NCI-H1105 (cell line): ENCODE measurements at regions not wholly inside any gene's neighbourhood (a gene's known extent, or its start where the extent isn't known, plus 50 kb on each side); places are given as distances from the start of the nearest gene placed in this dataset.
A peak's percentile ranks its signal among the peaks of the same experiment; 100 is the strongest.
"Not testable (repeated sequence)": the region's sequence is repeated elsewhere in the genome, so short reads cannot be mapped to it uniquely, and the experiment has no call there.

Experiments
- DNase-seq: peaks from one replicate; lab custom pipeline; 2025; lab: John Stamatoyannopoulos, UW

DNA sequence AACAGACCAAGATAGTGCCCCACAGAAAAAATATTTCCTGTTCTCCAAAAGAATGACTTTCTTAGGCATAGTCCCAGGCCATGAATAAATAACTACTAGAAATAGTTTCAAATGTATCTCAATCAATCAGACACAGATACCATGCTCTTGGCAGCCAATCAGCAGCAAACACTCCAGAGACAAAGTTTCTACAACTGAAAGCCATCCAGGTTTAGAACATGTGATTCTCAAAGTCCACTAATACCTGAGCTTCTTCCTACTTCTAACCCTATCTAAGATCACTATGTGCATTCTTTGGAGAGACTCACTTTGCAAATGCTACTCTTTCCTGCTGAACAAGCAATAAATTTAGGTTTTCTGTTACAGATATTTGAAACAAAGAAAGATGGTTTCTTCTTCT, 425.8 kb upstream of the GRIN3A start:
- DNase-seq = no peak

DNA sequence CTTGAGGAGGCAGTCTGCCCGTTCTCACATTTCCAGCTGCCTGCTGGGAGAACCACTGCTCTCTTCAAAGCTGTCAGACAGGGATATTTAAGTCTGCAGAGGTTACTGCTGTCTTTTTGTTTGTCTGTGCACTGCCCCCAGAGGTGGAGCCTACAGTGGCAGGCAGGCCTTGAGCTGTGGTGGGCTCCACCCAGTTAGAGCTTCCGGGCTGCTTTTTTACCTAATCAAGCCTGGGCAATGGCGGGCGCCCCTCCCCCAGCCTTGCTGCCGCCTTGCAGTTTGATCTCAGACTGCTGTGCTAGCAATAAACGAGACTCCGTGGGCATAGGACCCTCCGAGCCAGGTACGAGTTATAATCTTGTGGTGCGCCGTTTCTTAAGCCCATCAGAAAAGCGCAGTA, 414.6 kb upstream of the GRIN3A start:
- DNase-seq = not testable (repeated sequence)

DNA sequence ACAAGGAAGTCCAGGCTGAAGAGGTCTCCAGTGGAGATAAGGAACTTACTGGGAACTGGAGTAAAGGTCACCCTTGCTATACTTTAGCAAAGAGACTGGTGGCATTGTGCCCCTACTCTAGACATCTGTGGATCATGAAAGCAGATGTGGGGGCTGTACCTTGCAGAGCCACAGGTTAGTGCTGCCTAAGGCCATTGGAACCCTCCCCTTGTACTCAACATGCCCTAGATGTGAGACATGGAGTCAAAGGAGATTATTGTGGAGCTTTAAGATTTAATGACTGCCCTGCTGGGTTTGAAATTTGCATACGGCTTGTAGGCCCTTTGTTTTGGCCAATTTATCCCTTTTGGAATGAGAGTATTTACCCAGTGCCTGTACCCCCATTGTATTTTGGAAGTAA, 397.3 kb upstream of the GRIN3A start:
- DNase-seq = no peak

DNA sequence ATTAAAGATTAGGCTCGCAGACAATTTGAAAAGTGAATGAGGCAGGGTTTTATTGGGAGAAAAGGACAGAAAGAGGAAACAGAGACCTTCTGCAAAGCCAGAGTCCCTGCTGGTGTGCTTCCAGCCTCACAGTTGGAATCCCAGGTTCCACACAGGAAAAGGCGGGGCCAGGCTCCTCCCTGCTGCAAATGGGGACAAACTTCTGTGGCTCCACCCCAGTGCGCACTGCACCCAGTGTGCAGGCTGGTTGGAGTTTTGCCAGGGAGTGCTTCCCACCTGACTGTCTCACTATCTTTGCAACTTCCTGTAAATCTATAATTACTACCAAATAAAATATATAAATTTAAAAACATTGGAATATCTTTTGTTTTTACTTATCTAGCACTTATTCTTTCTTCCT, 386.0 kb upstream of the GRIN3A start:
- DNase-seq = no peak

DNA sequence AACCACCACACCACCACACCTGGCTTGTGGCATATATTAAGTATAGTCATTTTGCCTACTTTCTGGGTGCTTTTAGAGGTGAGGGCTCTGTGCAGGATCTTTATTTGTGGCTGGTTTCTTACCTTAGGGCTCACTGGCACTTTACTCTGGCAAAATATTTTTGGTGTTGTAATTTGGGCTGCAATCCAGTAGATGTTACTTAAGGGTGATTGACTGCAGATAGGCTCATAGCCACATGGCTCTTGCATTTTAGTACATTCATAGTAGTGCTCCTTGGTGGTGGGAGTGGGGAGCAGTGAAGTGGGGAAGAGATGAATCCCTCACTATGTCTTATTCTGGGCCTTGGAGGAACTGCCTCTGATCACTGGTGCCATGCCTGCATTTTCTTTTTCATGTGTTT, 376.1 kb upstream of the GRIN3A start:
- no peak for DNase-seq

DNA sequence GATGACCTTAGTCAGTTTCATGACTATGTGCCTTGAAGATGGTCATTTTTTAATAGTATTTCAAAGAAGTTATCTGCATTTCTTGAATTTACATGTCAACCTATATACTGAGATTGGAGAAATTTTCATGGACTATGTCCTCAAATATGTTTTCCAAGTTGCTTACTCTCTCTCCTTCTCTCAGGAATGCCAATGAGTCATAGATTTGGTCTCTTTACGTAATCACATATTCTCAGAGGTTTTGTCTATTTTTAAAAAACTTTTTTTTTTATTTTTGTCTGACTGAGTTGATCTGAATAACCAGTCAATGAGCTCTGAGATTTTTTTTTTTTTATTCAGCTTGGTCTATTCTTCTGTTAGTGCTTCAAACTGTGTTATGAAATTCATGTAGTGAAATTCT, 374.7 kb upstream of the GRIN3A start:
- no peak for DNase-seq

DNA sequence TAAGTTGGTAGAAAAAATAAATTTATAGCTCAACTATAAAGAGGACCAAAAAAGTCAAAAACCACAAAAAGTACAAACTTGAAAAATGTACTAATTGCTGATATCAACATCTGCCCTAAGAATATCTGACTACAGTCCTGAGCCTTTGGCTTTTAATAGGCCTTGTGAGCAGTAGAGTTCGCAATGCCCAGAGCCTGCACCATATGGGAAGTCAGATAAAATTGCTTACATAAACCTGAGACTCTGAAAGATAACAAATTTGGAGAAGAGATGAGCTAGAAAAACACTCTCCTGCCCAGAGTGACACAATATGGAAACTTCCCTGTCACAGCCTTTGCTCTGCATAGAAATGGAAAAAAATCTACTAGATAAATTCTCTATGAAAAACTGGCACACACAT, 368.0 kb upstream of the GRIN3A start:
- no peak for DNase-seq

DNA sequence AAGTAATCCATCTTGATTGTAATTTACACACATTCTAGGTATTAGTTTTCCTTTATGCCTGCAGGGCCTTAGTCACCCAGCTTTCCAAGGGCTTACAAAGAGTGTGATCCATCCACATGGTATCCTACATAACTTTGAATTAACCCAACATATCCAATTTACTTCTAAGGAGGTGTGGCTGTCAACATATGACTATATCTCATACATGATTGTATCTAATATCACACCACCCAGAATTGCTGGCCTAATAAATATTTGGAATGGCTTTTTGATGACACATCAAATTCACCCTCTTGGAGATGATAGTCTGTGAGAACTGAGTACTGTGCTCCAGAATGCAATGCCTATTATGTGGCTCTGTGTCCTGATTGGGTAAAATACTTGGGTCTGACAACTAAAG, 363.3 kb upstream of the GRIN3A start:
- DNase-seq = no peak

DNA sequence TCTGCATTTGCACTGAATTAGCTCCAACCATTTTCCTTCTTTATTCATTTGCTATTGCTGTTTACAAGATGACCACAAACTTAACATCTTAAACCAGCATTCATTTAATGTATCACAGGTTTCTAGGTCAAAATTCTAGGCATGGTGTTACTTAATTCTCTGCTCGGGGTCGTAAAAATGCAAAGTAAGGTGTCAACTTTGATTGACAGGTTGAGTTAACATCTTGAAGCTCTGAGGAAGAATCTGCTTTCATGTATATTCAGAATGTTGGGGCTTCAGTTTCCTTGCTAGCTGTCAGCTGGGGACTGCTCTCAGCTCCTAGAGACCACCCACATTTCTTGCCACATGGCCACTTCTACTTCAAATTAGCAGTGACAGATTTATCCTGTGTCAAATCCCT, 348.7 kb upstream of the GRIN3A start:
- DNase-seq = no peak

DNA sequence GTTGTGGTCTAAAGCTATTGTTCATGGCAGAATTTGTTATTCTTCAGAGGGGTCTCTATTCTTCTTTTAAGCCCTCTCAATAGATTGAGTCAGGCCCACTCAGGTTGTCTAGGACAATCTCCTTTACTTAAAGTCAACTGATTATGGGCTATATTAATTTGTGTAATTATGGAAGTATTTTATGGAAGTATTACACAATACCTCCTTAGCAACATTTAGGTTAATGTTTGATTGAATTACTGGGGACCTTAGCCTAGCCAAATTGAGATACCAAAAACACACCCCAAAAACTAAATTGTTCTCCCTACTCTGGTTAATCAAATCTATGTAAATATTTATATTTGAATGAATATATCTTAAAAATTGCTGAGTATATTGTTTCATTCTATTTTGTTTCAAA, 347.1 kb upstream of the GRIN3A start:
- no peak for DNase-seq

DNA sequence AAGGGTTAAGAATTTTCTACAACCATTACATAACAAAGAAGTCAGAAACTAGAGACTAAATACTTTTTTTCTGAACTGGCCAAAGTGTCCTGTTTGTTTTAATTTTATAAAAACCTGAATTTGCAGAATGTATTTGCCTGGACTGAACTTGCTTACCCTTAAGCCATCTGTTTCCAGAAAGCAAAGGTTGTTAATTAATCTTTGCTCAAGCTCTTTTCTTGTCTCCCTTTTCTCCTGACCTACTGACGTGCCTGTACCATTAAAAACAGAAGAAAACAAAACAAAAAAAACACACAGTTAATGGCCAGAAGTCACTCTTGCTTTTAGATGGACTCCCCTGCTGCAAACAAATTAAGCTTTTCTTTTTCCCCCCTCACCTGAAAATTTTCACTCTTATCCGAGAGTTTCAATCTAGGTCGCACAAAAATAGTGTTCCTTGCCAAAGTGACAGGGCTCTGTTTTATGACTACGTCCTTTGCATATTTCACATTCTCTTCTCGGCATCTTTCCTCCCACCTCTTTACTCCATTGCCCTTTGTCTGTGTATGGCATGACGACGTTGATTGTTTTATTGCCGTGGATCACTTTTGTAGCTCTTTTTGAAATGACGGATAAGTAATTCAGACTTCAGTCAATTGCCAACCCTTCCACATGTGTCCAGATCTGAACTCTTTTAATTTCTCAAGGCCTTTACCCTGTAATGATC, 333.8 kb upstream of the GRIN3A start:
- DNase-seq = no peak

DNA sequence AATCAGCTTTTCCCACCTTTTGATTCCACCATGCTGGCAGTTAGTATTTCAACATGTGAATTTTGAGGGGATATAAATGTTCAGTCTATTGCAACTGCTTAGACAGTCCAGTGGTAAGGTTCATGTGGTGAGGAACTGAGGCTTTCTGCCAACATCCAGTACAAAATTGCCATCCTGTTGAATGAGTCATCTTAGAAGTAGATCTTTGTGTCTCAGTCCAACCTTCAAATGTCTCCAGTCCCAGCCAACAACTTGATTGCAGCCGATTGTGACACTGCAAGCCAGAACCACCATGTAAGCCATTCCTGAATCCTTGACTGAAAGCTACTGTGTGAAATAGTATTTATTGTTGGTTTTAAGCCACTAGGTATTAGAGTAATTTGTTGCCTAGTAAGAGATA, 331.5 kb upstream of the GRIN3A start:
- no peak for DNase-seq

DNA sequence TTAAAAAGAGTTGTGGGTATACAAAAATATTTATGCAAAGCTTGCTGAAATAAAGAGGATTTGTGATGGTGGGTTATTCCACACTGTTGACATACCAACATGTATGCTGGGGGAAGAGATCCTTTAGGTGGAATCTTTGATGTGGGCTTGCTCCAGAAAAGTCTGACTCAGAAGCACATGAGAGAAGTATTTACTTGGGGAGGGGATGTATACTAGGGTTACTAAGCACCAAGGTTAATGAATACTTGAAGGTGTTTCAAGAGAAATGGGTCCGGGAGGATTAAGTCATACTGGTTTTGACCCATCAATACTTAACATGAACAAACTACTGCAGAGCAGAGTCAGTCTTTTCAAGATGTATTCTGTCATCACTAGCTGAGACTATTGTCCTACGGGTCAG, 316.4 kb upstream of the GRIN3A start:
- no peak for DNase-seq

DNA sequence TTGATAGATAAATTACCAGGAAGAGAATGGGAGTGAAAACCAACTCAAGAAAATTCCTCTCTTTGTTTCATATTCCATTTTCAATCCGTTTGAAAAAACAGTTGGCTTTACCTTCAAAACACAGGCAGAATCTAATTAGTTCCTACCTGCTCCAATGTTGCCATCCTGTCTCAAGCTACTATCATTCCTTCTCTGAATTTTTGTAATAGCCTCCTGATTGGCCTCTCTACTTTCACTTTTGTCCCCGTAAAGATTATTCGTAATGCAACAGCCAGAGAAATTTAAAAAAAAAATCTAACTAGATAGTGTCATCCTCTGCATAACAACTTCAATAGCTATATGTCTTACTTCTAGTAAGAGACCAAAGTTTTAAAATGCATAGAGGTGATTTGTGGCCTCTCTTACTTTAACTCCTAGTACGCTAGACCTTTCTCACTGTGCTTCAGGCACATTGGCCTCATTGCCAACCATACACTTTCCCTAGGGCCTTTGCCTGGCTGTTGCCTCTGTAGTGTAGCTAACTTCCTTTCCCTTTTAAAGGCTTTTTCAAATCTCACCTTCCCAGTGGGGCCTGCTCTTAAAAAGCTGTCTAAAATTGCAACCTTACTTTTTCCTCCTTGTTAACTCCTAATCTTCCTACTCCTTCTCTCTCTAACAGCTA, 311.3 kb upstream of the GRIN3A start:
- no peak for DNase-seq

DNA sequence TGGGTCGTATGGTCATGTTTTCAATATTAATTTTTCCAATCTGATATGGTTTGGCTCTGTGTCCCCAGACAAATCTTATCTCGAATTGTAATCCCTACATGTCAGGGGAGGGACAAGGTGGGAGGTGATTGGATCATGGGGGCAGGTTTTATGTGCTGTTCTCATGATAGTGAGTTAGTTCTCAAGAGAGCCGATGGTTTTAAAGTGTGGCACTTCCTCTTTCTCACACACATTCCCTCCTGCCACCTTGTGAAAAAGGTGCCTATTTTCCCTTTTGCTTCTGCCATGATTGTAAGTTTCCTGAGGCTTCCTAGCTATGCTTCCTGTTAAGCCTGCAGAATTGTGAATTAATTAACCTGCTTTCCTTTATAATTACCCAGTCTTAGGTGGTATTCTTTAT, 309.1 kb upstream of the GRIN3A start:
- no peak for DNase-seq

DNA sequence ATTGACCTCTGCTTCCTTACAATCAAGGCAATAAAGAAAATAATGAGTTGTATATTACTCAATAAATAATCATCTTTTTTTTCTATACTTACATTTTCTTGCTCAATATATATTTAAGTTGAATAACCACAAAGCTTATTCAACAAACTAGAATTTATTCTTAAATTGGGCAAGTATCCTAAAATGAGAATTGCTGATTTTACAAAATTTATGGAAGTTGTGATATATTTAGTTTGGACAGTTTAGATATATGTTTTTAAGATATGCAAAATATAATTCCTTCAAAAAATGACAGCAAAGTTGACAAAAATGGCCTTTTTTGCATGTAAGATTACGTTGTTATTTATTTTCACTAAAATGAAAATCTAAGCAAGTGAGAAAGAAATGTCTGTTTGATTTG, 305.7 kb upstream of the GRIN3A start:
- DNase-seq = no peak

DNA sequence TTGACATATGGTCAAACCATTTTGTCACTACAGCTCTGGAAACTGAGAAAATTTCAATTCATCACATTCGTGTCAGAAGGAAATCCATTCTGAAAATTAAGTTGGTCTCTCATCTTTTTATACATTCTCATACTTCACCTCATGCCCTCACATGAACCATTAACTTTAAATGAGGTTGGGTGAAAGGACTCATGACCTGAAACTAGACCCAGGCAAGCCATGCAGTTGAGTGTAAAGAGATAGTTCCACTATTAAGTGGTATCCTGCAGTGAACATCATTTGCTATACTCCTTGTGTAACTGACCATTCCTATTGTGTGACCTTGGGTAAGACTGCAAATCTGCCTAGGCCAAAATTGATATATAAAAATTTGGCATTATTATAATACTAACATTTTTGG, 299.6 kb upstream of the GRIN3A start:
- no peak for DNase-seq

DNA sequence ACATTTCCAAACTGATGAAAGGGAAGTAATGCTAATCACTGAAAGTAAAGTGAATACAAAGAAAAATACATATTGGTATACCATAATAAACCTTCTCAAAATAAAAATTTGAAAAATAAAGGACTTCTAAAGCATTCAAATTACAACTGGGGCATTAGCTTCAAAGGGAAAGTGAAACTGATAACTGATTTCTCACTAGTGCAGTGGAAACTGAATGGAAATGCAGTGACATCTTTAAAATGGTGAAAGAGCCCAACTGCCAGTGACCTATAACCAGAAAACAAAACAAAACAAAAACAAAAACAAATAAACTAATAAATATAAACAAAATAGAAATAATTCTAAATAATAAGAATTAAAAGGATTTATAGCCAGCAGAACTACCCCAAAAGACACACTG, 297.5 kb upstream of the GRIN3A start:
- no peak for DNase-seq

DNA sequence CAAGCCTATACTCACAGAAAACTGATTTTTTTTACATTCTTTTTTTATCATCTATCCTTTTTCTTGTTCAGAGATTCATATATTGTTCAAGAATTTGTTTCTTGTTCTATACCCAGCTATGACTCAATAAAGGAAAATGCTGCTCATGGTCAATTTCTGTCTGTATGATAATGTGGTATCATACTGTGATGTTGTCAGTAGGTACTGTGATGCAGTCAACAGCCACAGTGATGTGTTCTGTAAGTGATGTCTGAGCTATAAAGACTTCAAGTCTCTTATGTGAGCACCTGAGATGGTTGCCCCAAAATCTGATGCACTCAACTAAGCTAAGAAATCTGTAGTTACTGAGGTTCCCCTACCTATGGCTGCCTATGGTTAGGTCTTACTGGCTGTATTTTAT, 294.2 kb upstream of the GRIN3A start:
- no peak for DNase-seq

DNA sequence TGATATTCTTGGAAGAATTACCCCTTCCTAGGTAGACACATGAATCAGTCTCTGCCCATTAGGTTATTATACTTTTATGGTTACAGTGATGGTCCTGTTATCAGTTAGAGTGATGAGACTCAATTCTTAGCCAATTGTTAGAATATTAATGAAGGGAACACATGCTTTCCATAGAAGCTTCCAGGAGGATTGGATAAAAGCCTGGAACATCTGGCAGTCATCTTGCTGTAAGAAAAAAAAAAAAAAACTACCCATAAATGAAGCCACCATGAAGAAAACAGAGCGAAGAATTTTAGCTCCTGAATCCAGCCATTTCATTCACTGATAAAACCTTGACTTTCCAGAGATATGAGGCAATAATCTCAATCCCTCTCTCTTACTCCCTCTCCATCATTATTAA, 262.5 kb upstream of the GRIN3A start:
- DNase-seq = no peak

DNA sequence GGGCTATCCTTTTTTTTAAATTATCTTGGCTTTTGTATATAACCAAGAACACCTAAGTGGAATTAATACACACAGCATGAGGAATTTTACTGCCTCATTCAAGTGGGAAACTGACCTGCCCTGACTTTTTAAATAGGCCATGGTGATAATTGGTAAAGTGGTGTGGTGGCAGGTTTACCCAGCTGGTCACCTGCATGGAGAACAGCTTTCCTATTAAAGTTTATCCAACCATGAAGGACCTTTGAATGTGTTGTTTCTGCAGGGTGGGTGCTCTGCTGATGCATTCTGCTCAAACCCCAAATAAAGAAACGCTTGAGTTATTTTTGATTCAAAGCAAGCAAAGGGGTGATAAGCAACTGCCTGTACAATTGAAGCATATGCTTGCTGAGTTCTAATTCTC, 261.0 kb upstream of the GRIN3A start:
- DNase-seq = peak; percentile 41

DNA sequence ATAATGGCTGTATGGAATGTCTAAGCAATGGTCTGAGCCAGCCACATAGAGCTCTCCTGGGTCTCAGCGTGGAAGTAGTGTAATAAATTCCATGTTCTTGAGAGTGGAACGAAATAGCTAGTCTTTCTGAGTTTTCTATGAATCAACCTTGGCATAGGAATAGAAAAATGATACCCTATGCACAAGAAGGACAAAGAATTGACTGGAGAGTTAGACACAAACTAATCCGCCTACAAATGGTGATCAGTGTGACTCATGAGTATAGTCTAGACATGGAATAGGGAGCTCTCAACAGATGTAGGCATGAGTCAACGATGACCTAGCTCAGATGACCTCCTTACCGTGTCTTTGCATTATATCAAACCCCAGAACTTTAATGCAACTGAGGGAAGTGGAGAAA, 256.8 kb upstream of the GRIN3A start:
- DNase-seq = no peak

DNA sequence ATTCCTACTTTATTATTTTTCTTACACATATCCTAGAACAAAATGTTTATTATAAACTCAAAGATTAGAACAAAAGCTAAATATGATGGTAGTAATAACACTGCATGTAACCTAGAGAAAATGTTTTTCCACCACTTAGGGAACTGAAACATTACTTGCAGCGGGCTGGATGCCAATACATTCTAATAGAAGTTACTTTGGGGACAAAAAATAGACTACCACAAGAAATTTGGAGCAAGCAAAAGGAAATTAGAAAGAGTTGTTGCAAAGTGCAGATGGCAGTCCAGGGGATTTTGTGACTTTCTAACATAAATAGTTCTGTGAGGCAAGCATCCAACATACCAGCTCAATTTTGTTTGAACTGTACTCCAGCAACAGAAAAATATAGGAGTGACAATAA, 255.3 kb upstream of the GRIN3A start:
- no peak for DNase-seq

DNA sequence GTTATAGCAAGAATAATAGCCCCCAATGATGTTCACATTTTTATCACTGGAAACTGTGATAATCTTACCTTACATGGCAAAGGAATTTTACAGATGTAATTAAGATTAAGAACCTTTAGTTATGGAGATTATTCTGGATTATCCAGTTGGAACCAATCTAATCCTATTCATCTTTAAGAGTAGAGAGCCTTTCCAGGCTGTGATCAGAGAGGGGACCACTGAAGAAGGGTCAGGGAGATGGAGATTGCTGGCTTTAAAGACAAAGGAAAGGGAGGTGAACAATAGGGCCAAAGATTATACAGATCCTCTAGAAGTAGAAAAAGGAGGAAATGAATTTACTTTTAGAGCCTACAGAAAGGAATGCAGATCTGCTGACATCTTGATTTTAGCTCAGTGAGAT, 253.5 kb upstream of the GRIN3A start:
- DNase-seq = no peak
